Thyroid gland (tissue), 4 donors: ENCODE measurements at regions not wholly inside any gene's neighbourhood (a gene's known extent, or its start where the extent isn't known, plus 50 kb on each side); places are given as distances from the start of the nearest gene placed in this dataset.

Experiments
- POLR2A ChIP-seq, 2 donors: fragments of 450-650 bp; IDR thresholded peaks; one replicate each; pipeline ENCODE4 v1.6.1; 2017; ENCODE audit warnings: antibody characterized with exemption in 2 of 2, mild to moderate bottlenecking in 2 of 2, moderate library complexity in 1 of 2
- TF ChIP-seq, protein P1 (sequence below), 6 experiments: fragments of 200-600 bp in 3 of 6; fragments of 450-650 bp in 3 of 6; sonication (generic) in 3 of 6; IDR thresholded peaks; one replicate each; pipeline ENCODE4 v1.5.1; 2016 to 2019; ENCODE audit warnings: antibody characterized with exemption in 6 of 6, mild to moderate bottlenecking in 2 of 6, inconsistent platforms in 1 of 6, moderate library complexity in 1 of 6

DNA sequence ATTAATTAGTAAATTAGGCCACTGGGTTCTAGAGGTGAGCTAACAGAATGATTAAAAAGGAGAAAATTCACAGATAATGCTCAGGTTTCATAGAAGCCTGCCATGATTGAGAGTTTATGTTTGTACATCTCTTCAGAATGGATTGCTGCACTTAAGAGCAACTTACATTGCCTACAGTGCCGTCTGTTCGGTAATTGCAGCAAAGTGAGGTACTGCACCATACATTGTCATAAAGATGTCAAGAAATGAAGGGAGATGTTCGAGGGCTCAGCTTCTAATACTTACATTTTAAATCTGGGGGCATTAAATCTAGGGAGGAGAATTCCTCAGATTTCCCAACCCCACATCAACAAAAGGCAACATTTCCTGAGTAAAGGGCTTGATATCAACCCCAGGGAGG lies 976.2 kb upstream of the FANCL start:
- no peak for TF ChIP-seq POLR2A (IDR thresholded peaks at IDR 0.05)
- TF ChIP-seq, protein P1, sequence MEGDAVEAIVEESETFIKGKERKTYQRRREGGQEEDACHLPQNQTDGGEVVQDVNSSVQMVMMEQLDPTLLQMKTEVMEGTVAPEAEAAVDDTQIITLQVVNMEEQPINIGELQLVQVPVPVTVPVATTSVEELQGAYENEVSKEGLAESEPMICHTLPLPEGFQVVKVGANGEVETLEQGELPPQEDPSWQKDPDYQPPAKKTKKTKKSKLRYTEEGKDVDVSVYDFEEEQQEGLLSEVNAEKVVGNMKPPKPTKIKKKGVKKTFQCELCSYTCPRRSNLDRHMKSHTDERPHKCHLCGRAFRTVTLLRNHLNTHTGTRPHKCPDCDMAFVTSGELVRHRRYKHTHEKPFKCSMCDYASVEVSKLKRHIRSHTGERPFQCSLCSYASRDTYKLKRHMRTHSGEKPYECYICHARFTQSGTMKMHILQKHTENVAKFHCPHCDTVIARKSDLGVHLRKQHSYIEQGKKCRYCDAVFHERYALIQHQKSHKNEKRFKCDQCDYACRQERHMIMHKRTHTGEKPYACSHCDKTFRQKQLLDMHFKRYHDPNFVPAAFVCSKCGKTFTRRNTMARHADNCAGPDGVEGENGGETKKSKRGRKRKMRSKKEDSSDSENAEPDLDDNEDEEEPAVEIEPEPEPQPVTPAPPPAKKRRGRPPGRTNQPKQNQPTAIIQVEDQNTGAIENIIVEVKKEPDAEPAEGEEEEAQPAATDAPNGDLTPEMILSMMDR (IDR thresholded peaks at IDR 0.05) = no peak
